IMR-90 (cell line): ENCODE measurements at regions not wholly inside any gene's neighbourhood (a gene's known extent, or its start where the extent isn't known, plus 50 kb on each side); places are given as distances from the start of the nearest gene placed in this dataset.

ENCODE experiments used
- ATAC-seq: fragments of 200-7000 bp; cut with Tn5 transposase; 2 replicates; pipeline ENCODE4 v1.9.1; 2020; ENCODE audit warnings: low read depth, mild to moderate bottlenecking, moderate library complexity
- BruUV-seq: library from RNA; stranded (reverse); fragments of 400-500 nt; replicated peaks from 2 replicates; lab custom pipeline; 2021; lab: Mats Ljungman, UMichigan
- CTCF ChIA-PET: fragments of 300-600 bp; formaldehyde crosslinking; extraction: SDS; loops from one replicate; lab custom pipeline; 2021; ENCODE audit warnings: antibody characterized with exemption; lab: Yijun Ruan, JAX
- POLR2A ChIA-PET: fragments of 300-600 bp; sonication (Branson Sonifier 250); formaldehyde crosslinking; loops from one replicate; lab custom pipeline; 2022; ENCODE audit warnings: antibody characterized with exemption; ENCODE audit not compliant: unreplicated experiment; lab: Charles Lee
- DNase-seq: peaks from one replicate; pipeline ENCODE4 v3.0.0; 2013
- H2AFZ ChIP-seq: replicated peaks from 2 replicates; pipeline ENCODE3; 2013; ENCODE audit warnings: low read length, mild to moderate bottlenecking; ENCODE audit not compliant: poor library complexity
- H2AK5ac ChIP-seq: 2 replicates; pipeline ENCODE4 v1.6.1; 2013; ENCODE audit warnings: low read depth, low read length, inconsistent platforms
- H2AK9ac ChIP-seq: replicated peaks from 2 replicates; pipeline ENCODE3; 2013; ENCODE audit warnings: mild to moderate bottlenecking, low read depth, low read length, moderate library complexity; ENCODE audit not compliant: poor library complexity
- H2BK120ac ChIP-seq: 2 replicates; pipeline ENCODE4 v1.6.1; 2013; ENCODE audit warnings: low read depth, low read length, inconsistent platforms
- H2BK15ac ChIP-seq: 3 replicates; pipeline ENCODE4 v1.6.1; 2013; ENCODE audit warnings: low read depth, low read length, inconsistent platforms
- H2BK20ac ChIP-seq: 2 replicates; pipeline ENCODE4 v1.6.1; 2013; ENCODE audit warnings: low read depth, mild to moderate bottlenecking, inconsistent platforms, low read length, moderate library complexity
- H2BK5ac ChIP-seq: 2 replicates; pipeline ENCODE4 v1.6.1; 2013; ENCODE audit warnings: mild to moderate bottlenecking, low read depth, low read length, inconsistent platforms; ENCODE audit not compliant: poor library complexity, severe bottlenecking
- H3K14ac ChIP-seq: replicated peaks from 2 replicates; pipeline ENCODE4 v1.6.1; 2013; ENCODE audit warnings: low read depth, low read length, inconsistent platforms
- H3K18ac ChIP-seq: 2 replicates; pipeline ENCODE4 v1.6.1; 2013; ENCODE audit warnings: low read depth, low read length, control low read depth
- H3K23ac ChIP-seq: 2 replicates; pipeline ENCODE4 v1.6.1; 2013; ENCODE audit warnings: low read depth, low read length, inconsistent platforms
- H3K27ac ChIP-seq: 2 replicates; pipeline ENCODE4 v1.5.1; 2013; ENCODE audit warnings: mild to moderate bottlenecking, control low read depth, low read length; ENCODE audit not compliant: insufficient read depth
- H3K27me3 ChIP-seq: 2 replicates; pipeline ENCODE4 v1.6.1; 2013; ENCODE audit warnings: low read length; ENCODE audit not compliant: control insufficient read depth, insufficient read depth
- H3K36me3 ChIP-seq: 2 replicates; pipeline ENCODE4 v1.6.1; 2013; ENCODE audit warnings: low read length, mixed read lengths; ENCODE audit not compliant: control insufficient read depth, insufficient read depth
- H3K4ac ChIP-seq: 2 replicates; pipeline ENCODE4 v1.6.1; 2013; ENCODE audit warnings: low read depth, low read length, inconsistent platforms
- H3K4me1 ChIP-seq: 2 replicates; pipeline ENCODE4 v1.6.1; 2013; ENCODE audit warnings: low read length, mixed read lengths; ENCODE audit not compliant: control insufficient read depth, insufficient read depth
- H3K4me2 ChIP-seq: 2 replicates; pipeline ENCODE4 v1.6.1; 2013; ENCODE audit warnings: low read depth, mild to moderate bottlenecking, control low read depth, low read length, moderate library complexity
- H3K4me3 ChIP-seq: 2 replicates; pipeline ENCODE4 v1.5.1; 2013; ENCODE audit warnings: low read depth, mild to moderate bottlenecking, control low read depth, low read length, moderate library complexity; ENCODE audit not compliant: insufficient read depth
- H3K56ac ChIP-seq: 2 replicates; pipeline ENCODE4 v1.6.1; 2013; ENCODE audit warnings: low read length, inconsistent platforms; ENCODE audit not compliant: insufficient read depth; ENCODE audit errors: extremely low read depth
- H3K79me1 ChIP-seq, 2 experiments: 2 replicates each; pipeline ENCODE4 v1.6.1; 2013; ENCODE audit warnings: low read length in 2 of 2, inconsistent platforms in 1 of 2, low read depth in 1 of 2
- H3K9ac ChIP-seq: 2 replicates; pipeline ENCODE4 v1.6.1; 2013; ENCODE audit warnings: low read depth, low read length, control low read depth
- H3K9me1 ChIP-seq: 2 replicates; pipeline ENCODE4 v1.6.1; 2013; ENCODE audit warnings: low read length, inconsistent platforms; ENCODE audit not compliant: insufficient read depth
- H3K9me3 ChIP-seq: 2 replicates; pipeline ENCODE4 v1.6.1; 2013; ENCODE audit warnings: low read length; ENCODE audit not compliant: control insufficient read depth, insufficient read depth
- H4K20me1 ChIP-seq: 2 replicates; pipeline ENCODE4 v1.6.1; 2013; ENCODE audit warnings: low read length, inconsistent platforms; ENCODE audit not compliant: insufficient read depth
- H4K5ac ChIP-seq: 2 replicates; pipeline ENCODE4 v1.6.1; 2013; ENCODE audit warnings: mild to moderate bottlenecking, low read depth, low read length, control low read depth
- H4K8ac ChIP-seq, 2 experiments: 2 replicates each; pipeline ENCODE4 v1.6.1; 2013; ENCODE audit warnings: low read depth in 2 of 2, low read length in 2 of 2, control low read depth in 1 of 2, inconsistent platforms in 1 of 2
- H4K91ac ChIP-seq: 2 replicates; pipeline ENCODE4 v1.6.1; 2013; ENCODE audit warnings: low read depth, low read length, inconsistent platforms; ENCODE audit not compliant: insufficient read depth
- SMC3 ChIP-seq: fragments of 150-350 bp; IDR thresholded peaks from 2 replicates; pipeline ENCODE4 v1.6.1; 2016; ENCODE audit warnings: low read depth, mild to moderate bottlenecking, antibody characterized with exemption, low read length, moderate library complexity
- WGBS, 2 experiments: methylation state at CpG; one replicate each; pipeline versions ENCODE4 v1.1.5 to v1.1.7; 2013; ENCODE audit warnings: missing lambda C conversion rate in 2 of 2; ENCODE audit not compliant: insufficient read length in 1 of 2; ENCODE audit errors: extremely low coverage in 2 of 2; 5-methylcytosine and 5-hydroxymethylcytosine counted together
- dilution Hi-C: fragments of 300-500 bp; cut with HindIII; formaldehyde crosslinking; loops from one replicate; pipeline ENCODE4 v1.14.3; 2018; ENCODE audit warnings: low sequenced_read_pairs; ENCODE audit not compliant: unreplicated experiment
- in situ Hi-C: fragments of 300-500 bp; cut with MboI; formaldehyde crosslinking; loops from 3 replicates; pipeline ENCODE4 v1.14.3; 2019; ENCODE audit warnings: low sequenced_read_pairs, inconsistent platforms, mixed read lengths
- intact Hi-C: fragments of 100-400 bp; cut with micrococcal nuclease; formaldehyde crosslinking; loops from 2 replicates; pipeline ENCODE4 v1.10.0; 2022

GRCh38 chr2:153394686-153395085 lies 83.9 kb downstream of the RPRM start:
- ATAC-seq: no peak
- in situ Hi-C loops: no loop called here
- CTCF ChIA-PET: no interaction called here

More at GRCh38 chr2:153394686-153395085, 83.9 kb downstream of the RPRM start:
- Histone ChIP-seq H2AFZ (no peak overlapping the region), H3K4me3 (no peak overlapping the region), H3K79me1 (no peaks in the 10 kb centered on the region), H3K14ac (no peak overlapping the region), H2BK20ac (no peak overlapping the region), H2AK5ac (no peak overlapping the region), H3K9me1 (no peaks in the 10 kb centered on the region), H3K23ac (no peak overlapping the region), H3K36me3 (no peaks in the 10 kb centered on the region), H3K4ac (no peak overlapping the region), H4K91ac (no peak overlapping the region), H4K20me1 (no peaks in the 10 kb centered on the region), H2BK15ac (no peak overlapping the region), H3K56ac (no peak overlapping the region), H4K8ac (no peak overlapping the region), H3K4me2 (no peak overlapping the region), H2BK120ac (no peak overlapping the region), H4K5ac (no peak overlapping the region), H2BK5ac (no peak overlapping the region), H3K9me3 (peaks cover 2% of the 10 kb centered on the region; the same call in 1 of the 2 replicates), H3K18ac (no peak overlapping the region), H3K9ac (no peak overlapping the region), H3K27ac (no peak overlapping the region), H3K27me3 (no peaks in the 10 kb centered on the region), H2AK9ac (no peak overlapping the region), H3K4me1 (no peaks in the 10 kb centered on the region)
- TF ChIP-seq SMC3: no peak
- DNase-seq: no peak
- intact Hi-C loops (no loop called here), dilution Hi-C loops (no loop called here)
- WGBS, 2 experiments: 50% methylated on average over 1 of the region's 5 CpGs; no CpG with 5 or more reads in 1 of the 2 experiments
- POLR2A ChIA-PET: no interaction called here
- BruUV-seq: no TSS peak
